Colonic mucosa (tissue), 4 donors: ENCODE measurements at regions not wholly inside any gene's neighbourhood (a gene's known extent, or its start where the extent isn't known, plus 50 kb on each side); places are given as distances from the start of the nearest gene placed in this dataset.

Experiments used
- DNase-seq: peaks from one replicate; pipeline ENCODE4 v3.0.0-alpha.2; 2020
- H3K27ac ChIP-seq: fragments of 200-600 bp; one replicate; pipeline ENCODE4 v1.8.0; 2021
- H3K27me3 ChIP-seq: fragments of 200-600 bp; one replicate; pipeline ENCODE4 v1.8.0; 2021
- H3K36me3 ChIP-seq: fragments of 200-600 bp; one replicate; pipeline ENCODE4 v1.8.0; 2021
- H3K4me1 ChIP-seq: fragments of 200-600 bp; one replicate; pipeline ENCODE4 v1.8.0; 2021; ENCODE audit warnings: mild to moderate bottlenecking
- H3K4me3 ChIP-seq: fragments of 200-600 bp; one replicate; pipeline ENCODE4 v1.8.0; 2021
- H3K9ac ChIP-seq, 2 donors: one replicate each; pipeline ENCODE4 v1.7.0; 2013; ENCODE audit warnings: control low read depth in 2 of 2, low read depth in 2 of 2, low read length in 2 of 2
- H3K9me3 ChIP-seq: fragments of 200-600 bp; one replicate; pipeline ENCODE4 v1.8.0; 2021
- intact Hi-C: fragments of 100-400 bp; cut with DNase I; formaldehyde crosslinking; loops from one replicate; pipeline ENCODE4 v1.14.1; 2022
- TF ChIP-seq, protein P1 (sequence below): fragments of 200-600 bp; IDR thresholded peaks from one replicate; pipeline ENCODE4 v1.8.0; 2022; ENCODE audit warnings: antibody characterized with exemption, mild to moderate bottlenecking
- donor health status: healthy.
- donor health status: DM: no; HTN: no; CAD: no.
- donor health status: DM: no; HTN: no; CAD: no.

DNA sequence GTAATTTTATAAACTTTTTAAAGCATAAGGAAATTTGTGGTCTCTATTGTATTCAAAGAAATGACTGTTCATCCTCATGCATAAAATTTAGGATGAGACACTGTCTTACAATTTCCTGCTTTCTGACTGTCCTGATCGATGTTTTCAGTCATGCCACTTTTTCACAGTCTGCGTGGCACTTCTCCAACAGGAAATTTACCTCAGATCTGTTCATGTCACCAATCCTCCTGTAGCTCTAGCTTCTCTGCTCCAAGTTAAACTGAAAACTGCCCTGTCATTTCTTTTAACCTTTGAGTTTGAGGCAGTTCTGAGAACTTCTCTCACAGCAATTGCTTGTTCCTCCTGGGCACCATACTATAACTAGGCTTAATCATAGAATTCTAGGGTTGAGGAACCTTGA is 455.1 kb downstream of the EFNA5 start:
- Histone ChIP-seq H3K9ac (no peak overlapping the region), H3K27me3 (no peaks in the 10 kb centered on the region), H3K36me3 (no peaks in the 10 kb centered on the region), H3K9me3 (no peaks in the 10 kb centered on the region), H3K4me1 (no peaks in the 10 kb centered on the region), H3K27ac (no peak overlapping the region), H3K4me3 (no peak overlapping the region)
- intact Hi-C loops, result no loop called here
- TF ChIP-seq, protein P1, sequence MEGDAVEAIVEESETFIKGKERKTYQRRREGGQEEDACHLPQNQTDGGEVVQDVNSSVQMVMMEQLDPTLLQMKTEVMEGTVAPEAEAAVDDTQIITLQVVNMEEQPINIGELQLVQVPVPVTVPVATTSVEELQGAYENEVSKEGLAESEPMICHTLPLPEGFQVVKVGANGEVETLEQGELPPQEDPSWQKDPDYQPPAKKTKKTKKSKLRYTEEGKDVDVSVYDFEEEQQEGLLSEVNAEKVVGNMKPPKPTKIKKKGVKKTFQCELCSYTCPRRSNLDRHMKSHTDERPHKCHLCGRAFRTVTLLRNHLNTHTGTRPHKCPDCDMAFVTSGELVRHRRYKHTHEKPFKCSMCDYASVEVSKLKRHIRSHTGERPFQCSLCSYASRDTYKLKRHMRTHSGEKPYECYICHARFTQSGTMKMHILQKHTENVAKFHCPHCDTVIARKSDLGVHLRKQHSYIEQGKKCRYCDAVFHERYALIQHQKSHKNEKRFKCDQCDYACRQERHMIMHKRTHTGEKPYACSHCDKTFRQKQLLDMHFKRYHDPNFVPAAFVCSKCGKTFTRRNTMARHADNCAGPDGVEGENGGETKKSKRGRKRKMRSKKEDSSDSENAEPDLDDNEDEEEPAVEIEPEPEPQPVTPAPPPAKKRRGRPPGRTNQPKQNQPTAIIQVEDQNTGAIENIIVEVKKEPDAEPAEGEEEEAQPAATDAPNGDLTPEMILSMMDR, result no peak
- no peak for DNase-seq

DNA sequence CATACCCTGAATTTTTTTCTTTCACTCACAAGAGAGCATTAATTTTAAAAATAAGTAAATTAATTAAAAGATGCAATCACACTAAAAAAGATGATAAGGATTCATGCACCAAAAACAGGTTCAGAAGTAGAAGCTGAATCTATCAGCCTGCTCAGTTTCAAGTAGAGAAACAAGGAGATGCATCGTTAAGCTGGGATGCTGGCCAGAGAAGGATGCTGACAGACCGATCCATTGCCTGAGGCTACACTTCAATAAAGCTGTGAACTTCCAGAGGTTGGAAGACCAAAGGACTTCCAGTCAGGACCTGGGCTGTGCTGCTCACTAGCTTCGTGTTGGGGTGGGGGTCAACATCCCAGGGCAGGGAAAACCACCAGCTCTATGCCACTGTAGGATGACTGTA is 457.7 kb downstream of the EFNA5 start:
- intact Hi-C loops, result no loop called here
- Histone ChIP-seq H3K36me3 (no peaks in the 10 kb centered on the region), H3K27ac (no peak overlapping the region), H3K9me3 (no peaks in the 10 kb centered on the region), H3K27me3 (no peaks in the 10 kb centered on the region), H3K4me3 (no peak overlapping the region), H3K4me1 (no peaks in the 10 kb centered on the region), H3K9ac (no peak overlapping the region)
- DNase-seq, result no peak
- TF ChIP-seq, protein P1, result no peak

DNA sequence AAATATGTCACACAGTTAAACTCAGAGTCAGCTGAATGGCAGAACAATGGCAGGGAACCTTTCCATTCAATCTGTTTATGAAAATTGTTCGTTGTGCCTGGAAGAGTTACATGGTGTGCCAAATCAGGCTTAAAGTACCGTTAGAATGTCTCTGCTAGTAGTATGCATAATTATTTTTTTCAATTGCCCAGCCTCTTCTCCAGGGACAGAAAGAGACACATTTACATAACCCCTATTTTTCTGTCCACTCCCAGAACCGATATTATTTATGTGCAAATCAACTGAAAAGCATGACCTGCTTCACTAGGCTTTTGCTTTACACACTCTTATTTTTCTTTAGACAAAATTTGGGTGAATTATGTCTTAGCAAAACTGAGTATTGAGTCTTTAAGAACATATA is 459.1 kb downstream of the EFNA5 start:
- H3K27ac ChIP-seq, result no peak overlapping the region
- TF ChIP-seq, protein P1, result no peak
- no peak overlapping the region for H3K4me3 ChIP-seq
- no peaks in the 10 kb centered on the region for H3K9me3 ChIP-seq
- no peak overlapping the region for H3K9ac ChIP-seq
- DNase-seq, result no peak
- no peaks in the 10 kb centered on the region for H3K4me1 ChIP-seq
- intact Hi-C loops, result no loop called here
- no peaks in the 10 kb centered on the region for H3K27me3 ChIP-seq
- H3K36me3 ChIP-seq, result no peaks in the 10 kb centered on the region

DNA sequence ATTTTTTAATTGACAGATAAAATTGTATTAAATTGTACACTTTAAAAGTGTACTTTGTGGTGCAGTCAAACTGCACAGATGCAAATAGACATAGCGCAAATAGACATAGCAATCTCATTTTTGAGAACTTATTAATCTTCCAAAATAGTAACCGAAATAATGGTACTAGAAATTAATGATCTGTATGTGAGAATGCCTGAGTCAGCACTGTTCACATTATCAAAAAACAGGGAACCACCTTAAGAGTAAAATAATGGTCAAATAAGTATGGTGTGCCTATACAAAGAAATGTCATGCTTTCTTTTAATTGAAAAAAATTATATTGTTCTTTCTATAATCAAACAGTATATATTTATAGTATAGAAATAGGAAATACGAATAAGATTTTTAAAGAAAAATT is 461.9 kb downstream of the EFNA5 start:
- DNase-seq, result no peak
- TF ChIP-seq, protein P1, result no peak
- no peak overlapping the region for H3K9ac ChIP-seq
- H3K4me3 ChIP-seq, result no peak overlapping the region
- no peak overlapping the region for H3K27ac ChIP-seq
- H3K4me1 ChIP-seq, result no peaks in the 10 kb centered on the region
- intact Hi-C loops, result no loop called here
- no peaks in the 10 kb centered on the region for H3K36me3 ChIP-seq
- H3K27me3 ChIP-seq, result no peaks in the 10 kb centered on the region
- no peaks in the 10 kb centered on the region for H3K9me3 ChIP-seq

DNA sequence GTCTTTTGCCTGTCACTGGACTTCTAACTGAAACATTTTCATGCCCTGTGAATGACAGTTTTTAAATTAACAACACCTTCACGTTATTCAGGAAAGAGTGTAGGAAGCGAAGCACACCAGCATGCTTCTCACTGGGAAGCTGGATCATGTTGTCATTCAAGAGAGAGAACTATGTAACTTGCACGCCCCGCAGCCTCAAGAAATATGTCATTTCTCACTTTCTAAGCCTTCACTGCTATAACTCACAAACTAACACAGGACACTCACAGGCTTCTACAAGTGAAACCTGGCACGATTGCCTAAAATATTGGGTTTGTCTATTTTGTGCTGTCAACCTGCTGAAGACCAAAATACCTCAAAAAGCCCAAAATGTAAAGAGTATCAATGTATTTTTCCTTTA is 466.3 kb downstream of the EFNA5 start:
- no peaks in the 10 kb centered on the region for H3K4me1 ChIP-seq
- no peaks in the 10 kb centered on the region for H3K27me3 ChIP-seq
- H3K9me3 ChIP-seq, result no peaks in the 10 kb centered on the region
- TF ChIP-seq, protein P1, result no peak
- DNase-seq, result no peak
- H3K9ac ChIP-seq, result no peak overlapping the region
- H3K27ac ChIP-seq, result no peak overlapping the region
- intact Hi-C loops, result no loop called here
- H3K36me3 ChIP-seq, result no peaks in the 10 kb centered on the region
- H3K4me3 ChIP-seq, result no peak overlapping the region

DNA sequence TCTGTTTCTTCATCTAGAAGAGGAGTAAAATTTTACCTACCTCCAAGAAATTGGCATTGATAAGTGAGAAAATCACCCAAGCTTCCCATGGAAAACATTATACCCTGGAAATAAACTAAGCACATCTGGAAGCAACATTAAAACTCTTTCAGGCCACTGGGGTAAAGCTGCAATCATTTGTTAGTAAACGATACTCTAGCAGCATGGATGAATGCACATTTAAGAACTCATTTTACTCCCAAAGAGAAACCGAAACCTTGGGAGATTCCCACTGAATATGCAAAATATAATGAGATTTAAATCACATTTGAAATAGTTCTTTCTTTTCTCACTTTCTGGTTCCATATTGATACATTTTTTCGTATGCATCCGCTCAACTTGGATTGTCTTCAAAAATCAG is 467.5 kb downstream of the EFNA5 start:
- Histone ChIP-seq H3K4me1 (no peaks in the 10 kb centered on the region), H3K4me3 (no peak overlapping the region), H3K9me3 (no peaks in the 10 kb centered on the region), H3K36me3 (no peaks in the 10 kb centered on the region), H3K27ac (no peak overlapping the region), H3K27me3 (no peaks in the 10 kb centered on the region), H3K9ac (no peak overlapping the region)
- intact Hi-C loops, result no loop called here
- no peak for DNase-seq
- TF ChIP-seq, protein P1, result no peak
